K562 (cell line): ENCODE measurements at regions not wholly inside any gene's neighbourhood (a gene's known extent, or its start where the extent isn't known, plus 50 kb on each side); places are given as distances from the start of the nearest gene placed in this dataset.

Source experiments
- ATAC-seq: fragments of 200-7000 bp; cut with Tn5 transposase; 3 replicates; pipeline ENCODE4 v1.9.1; 2020; ENCODE audit warnings: moderate library complexity
- BruUV-seq: library from RNA; stranded (reverse); fragments of 400-500 nt; replicated peaks from 2 replicates; lab custom pipeline; 2021; lab: Mats Ljungman, UMichigan
- CTCF ChIA-PET: fragments of 300-600 bp; formaldehyde crosslinking; extraction: SDS; loops from one replicate; lab custom pipeline; 2021; ENCODE audit warnings: low intra/inter-chr PET ratio; lab: Yijun Ruan, JAX
- POLR2A ChIA-PET: fragments of 300-600, 350-650 bp; sonication (Branson Sonifier 250); formaldehyde crosslinking; extraction: SDS; loops from one replicate; lab custom pipeline; 2021; ENCODE audit warnings: antibody characterized with exemption, inconsistent platforms; lab: Yijun Ruan, JAX
- DNase-seq, 4 experiments: peaks; one replicate each; pipeline versions ENCODE4 v3.0.0 to v3.0.0-alpha.2; 2011 to 2018; ENCODE audit warnings: low spot score in 3 of 4, mixed read lengths in 3 of 4; ENCODE audit errors: extremely low read depth in 1 of 4
- FAIRE-seq: peaks from 2 replicates; lab custom pipeline; 2011; peaks lifted over from hg19 to GRCh38; lab: Jason Lieb, UNC
- H2AFZ ChIP-seq: 2 replicates; pipeline ENCODE4 v1.6.0; 2011; ENCODE audit warnings: low read depth, low read length, control low read depth, inconsistent platforms
- H3K27ac ChIP-seq: fragments of 200-600 bp; 3 replicates; pipeline ENCODE4 v1.8.0; 2011; ENCODE audit warnings: low read depth, mild to moderate bottlenecking, control low read depth, inconsistent platforms, low read length, moderate library complexity, mixed read lengths; ENCODE audit errors: extremely low read depth
- H3K27me3 ChIP-seq, 2 experiments: fragments of 300-600 bp in 1 of 2; 2 replicates in 1 of 2; 3 replicates in 1 of 2; pipeline versions ENCODE4 v1.6.0 to v1.8.0; 2011; ENCODE audit warnings: inconsistent platforms in 2 of 2, low read length in 2 of 2, mild to moderate bottlenecking in 1 of 2, mixed read lengths in 1 of 2, moderate library complexity in 1 of 2; ENCODE audit not compliant: control insufficient read depth in 2 of 2, insufficient read depth in 2 of 2
- H3K36me3 ChIP-seq: fragments of 300-600 bp; 3 replicates; pipeline ENCODE4 v1.8.0; 2011; ENCODE audit warnings: mild to moderate bottlenecking, low read length, inconsistent platforms; ENCODE audit not compliant: control insufficient read depth, insufficient read depth
- H3K4me1 ChIP-seq, 2 experiments: fragments of 200-600 bp in 1 of 2; replicated peaks in 1 of 2; 2 replicates in 1 of 2; 3 replicates in 1 of 2; pipeline versions ENCODE4 v1.5.1 to v1.8.0; 2011; ENCODE audit warnings: inconsistent platforms in 2 of 2, low read length in 2 of 2, mild to moderate bottlenecking in 1 of 2, mixed read lengths in 1 of 2, moderate library complexity in 1 of 2; ENCODE audit not compliant: control insufficient read depth in 2 of 2, insufficient read depth in 2 of 2
- H3K4me2 ChIP-seq: 2 replicates; pipeline ENCODE4 v1.6.1; 2011; ENCODE audit warnings: low read length, control low read depth, inconsistent platforms, mixed read lengths; ENCODE audit not compliant: insufficient read depth
- H3K4me3 ChIP-seq: fragments of 200-600 bp; sonication (generic), shearing (Covaris generic); 2 replicates; pipeline ENCODE4 v1.5.1; 2016; ENCODE audit warnings: control low read depth, inconsistent platforms
- H3K79me2 ChIP-seq: fragments of 200-600 bp; 3 replicates; pipeline ENCODE4 v1.8.0; 2011; ENCODE audit warnings: low read length, inconsistent platforms; ENCODE audit not compliant: control insufficient read depth, insufficient read depth
- H3K9ac ChIP-seq, 2 experiments: 2 replicates each; pipeline versions ENCODE4 v1.6.0 to v1.6.1; 2011; ENCODE audit warnings: low read depth in 2 of 2, low read length in 2 of 2, control low read depth in 1 of 2, inconsistent platforms in 1 of 2, mild to moderate bottlenecking in 1 of 2, mixed read lengths in 1 of 2; ENCODE audit not compliant: insufficient read depth in 1 of 2
- H3K9me1 ChIP-seq: one replicate; pipeline ENCODE4 v1.6.0; 2011; ENCODE audit warnings: inconsistent platforms, mild to moderate bottlenecking, low read length, moderate library complexity; ENCODE audit not compliant: control insufficient read depth, insufficient read depth
- H3K9me3 ChIP-seq: replicated peaks from 2 replicates; pipeline ENCODE4 v1.5.1; 2011; ENCODE audit warnings: low read depth, low read length, inconsistent platforms; ENCODE audit not compliant: control insufficient read depth, insufficient read depth
- H4K20me1 ChIP-seq: replicated peaks from 2 replicates; pipeline ENCODE4 v1.6.1; 2011; ENCODE audit warnings: low read length, inconsistent platforms, mixed read lengths; ENCODE audit not compliant: control insufficient read depth, insufficient read depth
- ARID1B ChIP-seq: fragments of 450-650 bp; IDR thresholded peaks from 2 replicates; pipeline ENCODE4 v1.6.1; 2016; ENCODE audit warnings: antibody characterized with exemption, mild to moderate bottlenecking, inconsistent platforms
- CBX8 ChIP-seq: fragments of 200-600 bp; sonication (generic); IDR thresholded peaks from 2 replicates; pipeline ENCODE4 v1.6.1; 2012; ENCODE audit warnings: borderline replicate concordance, mixed run types, low read depth, mild to moderate bottlenecking, moderate library complexity, mixed read lengths, low read length, control low read depth, inconsistent platforms; ENCODE audit not compliant: poor library complexity, severe bottlenecking; ENCODE audit errors: extremely low read depth
- CREM ChIP-seq: IDR thresholded peaks from 2 replicates; pipeline ENCODE4 v1.6.1; 2014; ENCODE audit warnings: antibody characterized with exemption, low read depth
- ERF ChIP-seq: fragments of 450-650 bp; formaldehyde crosslinking; IDR thresholded peaks from 2 replicates; pipeline ENCODE4 v1.4.0; 2020; ENCODE audit warnings: mild to moderate bottlenecking, mixed read lengths
- ETS2 ChIP-seq: IDR thresholded peaks from 2 replicates; pipeline ENCODE4 v1.6.1; 2016; ENCODE audit warnings: borderline replicate concordance, missing genetic modification characterization, mild to moderate bottlenecking, moderate library complexity, missing compliant biosample characterization; ENCODE audit not compliant: poor library complexity, severe bottlenecking
- KAT2B ChIP-seq: IDR thresholded peaks from one replicate; pipeline ENCODE4 v1.6.1; 2012; ENCODE audit warnings: low read depth, mild to moderate bottlenecking, control low read depth, inconsistent platforms, low read length, moderate library complexity
- MTF1 ChIP-seq: fragments of 250-450 bp; sonication (Bioruptor Pico); IDR thresholded peaks from 2 replicates; pipeline ENCODE4 v1.9.0; 2021; ENCODE audit warnings: moderate library complexity, mild to moderate bottlenecking, inconsistent platforms, borderline replicate concordance
- MXD1 ChIP-seq: fragments of 250-450 bp; sonication (Bioruptor Pico); IDR thresholded peaks from 2 replicates; pipeline ENCODE4 v1.8.0; 2021; ENCODE audit warnings: borderline replicate concordance, mild to moderate bottlenecking, moderate library complexity; ENCODE audit not compliant: poor library complexity, severe bottlenecking
- MYBL2 ChIP-seq, 2 experiments: fragments of 450-650 bp in 1 of 2; sonication (generic) in 1 of 2; formaldehyde crosslinking in 1 of 2; IDR thresholded peaks; 2 replicates each; pipeline versions ENCODE4 v1.6.1 to v1.8.1; 2017 to 2022; ENCODE audit warnings: borderline replicate concordance in 1 of 2, inconsistent platforms in 1 of 2, low read depth in 1 of 2, mild to moderate bottlenecking in 1 of 2, missing genetic modification reagents in 1 of 2, moderate library complexity in 1 of 2
- NR2F6 ChIP-seq: fragments of 450-650 bp; formaldehyde crosslinking; IDR thresholded peaks from 2 replicates; pipeline ENCODE4 v1.4.0; 2020; ENCODE audit warnings: mild to moderate bottlenecking
- POLR2B ChIP-seq: fragments of 450-650 bp; IDR thresholded peaks from 2 replicates; pipeline ENCODE4 v1.6.1; 2018; ENCODE audit warnings: low read depth; ENCODE audit not compliant: partially characterized antibody
- RB1 ChIP-seq: fragments of 450-650 bp; IDR thresholded peaks from 2 replicates; pipeline ENCODE4 v1.6.1; 2017; ENCODE audit warnings: low read depth, mild to moderate bottlenecking
- RNF2 ChIP-seq: sonication (generic); IDR thresholded peaks from 2 replicates; pipeline ENCODE4 v1.6.1; 2016
- RUNX1 ChIP-seq: sonication (generic); IDR thresholded peaks from 2 replicates; pipeline ENCODE4 v1.6.1; 2016; ENCODE audit warnings: antibody characterized with exemption, low read depth
- SREBF2 ChIP-seq: sonication (generic); formaldehyde crosslinking; IDR thresholded peaks from 2 replicates; pipeline ENCODE4 v1.4.0; 2020; ENCODE audit warnings: mild to moderate bottlenecking, missing genetic modification reagents
- THRA ChIP-seq: fragments of 450-650 bp; IDR thresholded peaks from 2 replicates; pipeline ENCODE4 v1.6.1; 2017; ENCODE audit warnings: mild to moderate bottlenecking, moderate library complexity
- ZNF23 ChIP-seq: fragments of 250-450 bp; sonication (Bioruptor Pico); IDR thresholded peaks from 2 replicates; pipeline ENCODE4 v1.4.0; 2020; ENCODE audit warnings: mild to moderate bottlenecking
- ZNF354B ChIP-seq: fragments of 250-450 bp; sonication (Bioruptor Pico); IDR thresholded peaks from 2 replicates; pipeline ENCODE4 v1.4.0; 2020
- WGBS: fragments of 100-300 bp; shearing (Covaris generic); methylation state at CpG from one replicate; pipeline ENCODE4 v1.1.6; 2016; ENCODE audit warnings: low coverage, mixed read lengths; ENCODE audit not compliant: insufficient coverage; ENCODE audit errors: missing lambda C conversion rate; 5-methylcytosine and 5-hydroxymethylcytosine counted together
- in situ Hi-C: fragments of 300-500 bp; cut with MboI; formaldehyde crosslinking; loops from 4 replicates; pipeline ENCODE4 v1.15.0; 2018; ENCODE audit warnings: inconsistent platforms, mixed read lengths
- intact Hi-C: fragments of 100-400 bp; cut with micrococcal nuclease; formaldehyde crosslinking; loops from 2 replicates; pipeline ENCODE4 v1.14.2; 2022

GRCh38 chr10:10270126-10271050 is 747.3 kb upstream of the CELF2 start:
- intact Hi-C loops (no loop called here), in situ Hi-C loops (no loop called here)
- no peak overlapping the region for H3K4me3 ChIP-seq
- DNase-seq (no peak), FAIRE-seq (no peak), ATAC-seq (no peak)
- H3K27me3 ChIP-seq: no peaks in the 10 kb centered on the region
- no peaks in the 10 kb centered on the region for H3K4me1 ChIP-seq
- H3K9me1 ChIP-seq: no peaks in the 10 kb centered on the region
- no peak overlapping the region for H3K9ac ChIP-seq
- H2AFZ ChIP-seq: no peak overlapping the region
- POLR2A ChIA-PET: interaction anchor here (0.6 kb wide), 1 partner anchor 135 kb away, joined by 3 read pairs; no protein-coding TSS in a partner anchor
- H3K27ac ChIP-seq: no peak overlapping the region
- H3K9me3 ChIP-seq: no peaks in the 10 kb centered on the region
- under 1% methylated on average over 8 of the region's 8 CpGs for WGBS
- no peaks in the 10 kb centered on the region for H3K79me2 ChIP-seq
- BruUV-seq: no TSS peak
- H3K36me3 ChIP-seq: no peaks in the 10 kb centered on the region
- CTCF ChIA-PET: no interaction called here
- no peak overlapping the region for H3K4me2 ChIP-seq
- no peaks in the 10 kb centered on the region for H4K20me1 ChIP-seq
- TF ChIP-seq SREBF2 (CRISPR knock-in tag): no peak
- no peak for TF ChIP-seq ETS2
- no peak for TF ChIP-seq MYBL2 (IDR thresholded peaks at IDR 0.05; ENCODE audit: low read depth)
- no peak for TF ChIP-seq MYBL2 (CRISPR knock-in tag; IDR thresholded peaks at IDR 0.05; ENCODE audit: borderline replicate concordance)
- no peak for TF ChIP-seq KAT2B
- TF ChIP-seq ERF (CRISPR knock-in tag): no peak
- no peak for TF ChIP-seq ZNF23 (CRISPR knock-in tag)
- no peak for TF ChIP-seq CBX8
- TF ChIP-seq ZNF354B (CRISPR knock-in tag): no peak
- no peak for TF ChIP-seq POLR2B
- TF ChIP-seq MXD1 (CRISPR knock-in tag): no peak
- TF ChIP-seq RUNX1: no peak
- TF ChIP-seq RNF2: no peak
- no peak for TF ChIP-seq ARID1B
- no peak for TF ChIP-seq NR2F6 (CRISPR knock-in tag)
- TF ChIP-seq RB1: no peak
- TF ChIP-seq CREM: no peak
- no peak for TF ChIP-seq MTF1
- no peak for TF ChIP-seq THRA
